Transverse colon (tissue), 4 donors: ENCODE measurements at regions not wholly inside any gene's neighbourhood (a gene's known extent, or its start where the extent isn't known, plus 50 kb on each side); places are given as distances from the start of the nearest gene placed in this dataset.

Experiments used
- CTCF ChIP-seq, 5 experiments: fragments of 200-600 bp in 3 of 5; fragments of 450-650 bp in 2 of 5; sonication (generic) in 3 of 5; IDR thresholded peaks; 1 replicate in 2 of 5; 2 replicates in 3 of 5; pipeline ENCODE4 v1.5.1; 2016 to 2017; ENCODE audit warnings: antibody characterized with exemption in 5 of 5, inconsistent platforms in 3 of 5, mild to moderate bottlenecking in 2 of 5, moderate library complexity in 1 of 5
- EP300 ChIP-seq: sonication (generic); formaldehyde crosslinking; IDR thresholded peaks from one replicate; pipeline ENCODE4 v1.6.1; 2017; ENCODE audit warnings: antibody characterized with exemption, low read depth
- POLR2A ChIP-seq: fragments of 450-650 bp; IDR thresholded peaks from one replicate; pipeline ENCODE4 v1.6.1; 2016; ENCODE audit warnings: antibody characterized with exemption, mild to moderate bottlenecking, moderate library complexity
- POLR2AphosphoS5 ChIP-seq, 3 donors: sonication (generic); formaldehyde crosslinking; IDR thresholded peaks; one replicate each; pipeline ENCODE4 v1.6.1; 2016; ENCODE audit warnings: antibody characterized with exemption in 3 of 3

GRCh38 chr6:120111001-120111400 lies 761.4 kb upstream of the MAN1A1 start:
- TF ChIP-seq CTCF (IDR thresholded peaks at IDR 0.05) (no peak), POLR2AphosphoS5 (IDR thresholded peaks at IDR 0.05) (no peak), POLR2A (no peak), EP300 (no peak)
